ENCODE measurements at regions not wholly inside any gene's neighbourhood (a gene's known extent, or its start where the extent isn't known, plus 50 kb on each side); places are given as distances from the start of the nearest gene placed in this dataset.

DNA sequence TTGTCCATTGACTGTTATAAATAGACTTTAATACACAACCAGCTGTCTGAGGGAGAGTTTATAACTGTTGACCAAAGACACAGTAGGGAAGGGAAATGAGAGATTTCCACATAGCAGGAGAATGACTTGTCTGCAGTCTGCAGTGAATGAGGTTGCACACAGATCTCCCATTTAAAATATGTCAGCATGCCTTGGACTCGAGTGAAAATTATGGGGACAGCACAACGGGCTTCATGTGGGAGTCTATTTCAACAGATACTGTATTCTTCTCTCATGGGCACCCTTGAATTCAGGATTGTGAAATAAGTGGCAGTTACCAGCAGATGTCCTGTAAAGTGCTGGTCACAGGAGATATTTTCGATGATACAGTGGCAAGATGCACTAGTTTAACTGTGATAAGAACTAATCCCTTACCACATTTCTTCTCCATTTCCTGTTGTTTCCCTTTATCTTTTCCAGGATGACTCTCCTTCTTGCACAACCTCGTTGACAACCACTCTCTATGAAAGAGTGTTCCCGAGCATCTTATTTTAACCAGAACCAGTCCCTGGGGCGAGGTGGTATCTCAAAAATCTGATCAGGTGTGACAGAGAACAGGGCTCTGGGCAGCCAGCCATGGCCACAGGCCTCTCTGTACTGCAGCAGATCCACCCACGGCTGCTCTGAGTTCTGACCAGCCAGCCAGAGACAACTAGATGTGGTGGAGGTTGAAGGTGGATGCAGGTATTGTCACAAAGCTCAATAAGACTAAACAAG lies 51.5 kb upstream of the MAP3K1 start:
- TF ChIP-seq REST (IDR thresholded peaks at IDR 0.05; ENCODE audit: insufficient read depth in 1 of 2, low read depth in 2 of 2, low read length in 2 of 2) (no peak), FOXP2 (optimal IDR thresholded peaks at IDR 0.05; ENCODE audit: borderline replicate concordance, extremely low read depth, extremely low read length, insufficient read depth) (no peak), TAF1 (IDR thresholded peaks at IDR 0.05; ENCODE audit: borderline replicate concordance, insufficient read depth, low read length) (no peak), SIN3A (IDR thresholded peaks at IDR 0.05; ENCODE audit: borderline replicate concordance, insufficient read depth, low read length) (no peak), POLR2AphosphoS5 (IDR thresholded peaks at IDR 0.05; ENCODE audit: low read depth, low read length) (no peak)

DNA sequence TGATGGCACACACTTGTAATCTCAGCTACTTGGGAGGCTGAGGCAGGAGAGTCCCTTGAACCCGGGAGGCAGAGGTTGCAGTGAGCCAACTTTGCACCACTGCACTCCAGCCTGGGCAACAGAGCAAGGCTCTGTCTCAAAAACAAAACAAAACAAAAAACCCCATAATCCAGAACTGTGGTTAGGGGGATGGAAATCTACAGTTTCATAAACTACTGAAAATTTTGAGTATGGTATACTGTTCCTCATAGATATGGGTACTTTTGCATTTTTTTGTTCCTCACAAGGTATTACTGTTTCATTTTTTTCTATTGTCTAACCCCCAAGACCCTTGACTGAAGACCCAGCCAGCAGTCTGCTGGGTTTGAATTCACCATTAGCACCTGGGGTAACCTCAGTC lies 52.2 kb upstream of the MAP3K1 start:
- no peak for TF ChIP-seq FOXP2 (optimal IDR thresholded peaks at IDR 0.05; ENCODE audit: borderline replicate concordance, extremely low read depth, extremely low read length, insufficient read depth)
- no peak for TF ChIP-seq TAF1 (IDR thresholded peaks at IDR 0.05; ENCODE audit: borderline replicate concordance, insufficient read depth, low read length)
- no peak for TF ChIP-seq POLR2AphosphoS5 (IDR thresholded peaks at IDR 0.05; ENCODE audit: low read depth, low read length)
- no peak for TF ChIP-seq REST (IDR thresholded peaks at IDR 0.05; ENCODE audit: insufficient read depth in 1 of 2, low read depth in 2 of 2, low read length in 2 of 2)
- TF ChIP-seq SIN3A (IDR thresholded peaks at IDR 0.05; ENCODE audit: borderline replicate concordance, insufficient read depth, low read length), result no peak

DNA sequence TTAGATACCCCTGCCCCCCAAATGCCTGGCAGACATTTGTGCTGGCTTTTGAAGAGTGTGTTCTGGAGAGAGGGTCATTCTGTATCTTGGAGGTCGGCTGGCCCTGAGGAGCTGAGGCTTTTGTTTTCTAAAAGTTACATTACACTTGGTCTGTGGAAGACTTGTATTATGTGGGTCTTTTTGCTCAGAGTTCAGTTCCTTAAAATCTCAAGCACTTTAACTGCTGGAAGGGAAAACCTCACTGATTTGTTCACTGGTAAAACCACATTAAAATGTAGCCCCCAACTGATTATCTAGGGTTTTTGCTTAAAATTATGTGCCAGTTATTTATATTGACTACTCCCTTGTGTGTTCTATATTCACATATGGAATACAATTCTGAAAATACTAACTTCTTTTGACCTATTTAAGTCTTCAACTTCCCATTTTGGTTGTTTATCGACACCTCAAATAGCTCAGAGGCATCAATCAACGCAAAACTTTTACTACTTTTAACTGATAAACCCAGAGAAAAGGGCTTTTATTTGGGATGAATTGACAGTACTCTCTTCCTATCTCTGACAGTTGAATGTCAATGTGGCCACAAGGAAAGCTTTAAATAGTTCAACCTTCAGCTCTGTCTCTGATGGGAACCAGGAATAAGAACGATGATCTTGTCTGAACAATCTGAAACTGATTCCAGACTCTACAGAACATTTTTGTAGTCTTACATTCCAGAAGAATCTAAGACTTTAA lies 54.0 kb upstream of the MAP3K1 start:
- no peak for TF ChIP-seq REST (IDR thresholded peaks at IDR 0.05; ENCODE audit: insufficient read depth in 1 of 2, low read depth in 2 of 2, low read length in 2 of 2)
- TF ChIP-seq SIN3A (IDR thresholded peaks at IDR 0.05; ENCODE audit: borderline replicate concordance, insufficient read depth, low read length), result no peak
- no peak for TF ChIP-seq TAF1 (IDR thresholded peaks at IDR 0.05; ENCODE audit: borderline replicate concordance, insufficient read depth, low read length)
- TF ChIP-seq FOXP2 (optimal IDR thresholded peaks at IDR 0.05; ENCODE audit: borderline replicate concordance, extremely low read depth, extremely low read length, insufficient read depth), result no peak
- no peak for TF ChIP-seq POLR2AphosphoS5 (IDR thresholded peaks at IDR 0.05; ENCODE audit: low read depth, low read length)

GRCh38 chr5:56760723-56761122 lies 54.6 kb upstream of the MAP3K1 start:
- TF ChIP-seq FOXP2 (optimal IDR thresholded peaks at IDR 0.05; ENCODE audit: borderline replicate concordance, extremely low read depth, extremely low read length, insufficient read depth), result no peak
- TF ChIP-seq TAF1 (IDR thresholded peaks at IDR 0.05; ENCODE audit: borderline replicate concordance, insufficient read depth, low read length), result no peak
- no peak for TF ChIP-seq POLR2AphosphoS5 (IDR thresholded peaks at IDR 0.05; ENCODE audit: low read depth, low read length)
- TF ChIP-seq SIN3A (IDR thresholded peaks at IDR 0.05; ENCODE audit: borderline replicate concordance, insufficient read depth, low read length), result no peak
- no peak for TF ChIP-seq REST (IDR thresholded peaks at IDR 0.05; ENCODE audit: insufficient read depth in 1 of 2, low read depth in 2 of 2, low read length in 2 of 2)

All from PFSK-1 (cell line).